ENCODE measurements at regions not wholly inside any gene's neighbourhood (a gene's known extent, or its start where the extent isn't known, plus 50 kb on each side); places are given as distances from the start of the nearest gene placed in this dataset.

- ATAC-seq = no peak
- TF ChIP-seq ZNF565 (CRISPR knock-in tag; conservative IDR thresholded peaks at IDR 0.05; ENCODE audit: low read depth) (no peak), ARNTL (CRISPR knock-in tag; IDR thresholded peaks at IDR 0.05; ENCODE audit: borderline replicate concordance, low read depth) (no peak), ISL1 (CRISPR knock-in tag; IDR thresholded peaks at IDR 0.05) (no peak), RARB (CRISPR knock-in tag; IDR thresholded peaks at IDR 0.05) (no peak), ZFP30 (CRISPR knock-in tag; IDR thresholded peaks at IDR 0.05) (no peak), TOX (CRISPR knock-in tag; IDR thresholded peaks at IDR 0.05; ENCODE audit: borderline replicate concordance) (no peak), TCF4 (CRISPR knock-in tag; IDR thresholded peaks at IDR 0.05; ENCODE audit: borderline replicate concordance) (no peak), ZNF70 (CRISPR knock-in tag; IDR thresholded peaks at IDR 0.05) (no peak), ZNF8 (CRISPR knock-in tag; IDR thresholded peaks at IDR 0.05) (no peak), PPARA (CRISPR knock-in tag; IDR thresholded peaks at IDR 0.05; ENCODE audit: borderline replicate concordance) (no peak), BACH2 (CRISPR knock-in tag; IDR thresholded peaks at IDR 0.05; ENCODE audit: borderline replicate concordance) (no peak), TSHZ2 (CRISPR knock-in tag; IDR thresholded peaks at IDR 0.05) (no peak), GLIS3 (CRISPR knock-in tag; IDR thresholded peaks at IDR 0.05) (no peak), OSR1 (CRISPR knock-in tag; IDR thresholded peaks at IDR 0.05) (no peak), CREB5 (CRISPR knock-in tag; IDR thresholded peaks at IDR 0.05; ENCODE audit: low read depth) (no peak), CSRNP3 (CRISPR knock-in tag; IDR thresholded peaks at IDR 0.05) (no peak), PATZ1 (CRISPR knock-in tag; IDR thresholded peaks at IDR 0.05; ENCODE audit: borderline replicate concordance) (no peak), CSDC2 (CRISPR knock-in tag; IDR thresholded peaks at IDR 0.05) (no peak), POU6F1 (CRISPR knock-in tag; IDR thresholded peaks at IDR 0.05; ENCODE audit: borderline replicate concordance, low read depth) (no peak)
These were observed 108.9 kb downstream of the SLC6A15 start for GRCh38 chr12:84803661-84804060.

- no peak for ATAC-seq
These were observed 110.4 kb downstream of the SLC6A15 start for GRCh38 chr12:84802161-84802560.

More at GRCh38 chr12:84802161-84802560, 110.4 kb downstream of the SLC6A15 start:
- TF ChIP-seq TCF4 (CRISPR knock-in tag; IDR thresholded peaks at IDR 0.05; ENCODE audit: borderline replicate concordance) (no peak), OSR1 (CRISPR knock-in tag; IDR thresholded peaks at IDR 0.05) (no peak), ISL1 (CRISPR knock-in tag; IDR thresholded peaks at IDR 0.05) (no peak), CSDC2 (CRISPR knock-in tag; IDR thresholded peaks at IDR 0.05) (no peak), ZC3H10 (CRISPR knock-in tag; IDR thresholded peaks at IDR 0.05) (no peak), GLIS3 (CRISPR knock-in tag; IDR thresholded peaks at IDR 0.05) (no peak), ZFP30 (CRISPR knock-in tag; IDR thresholded peaks at IDR 0.05) (no peak), ZNF70 (CRISPR knock-in tag; IDR thresholded peaks at IDR 0.05) (no peak), RARB (CRISPR knock-in tag; IDR thresholded peaks at IDR 0.05) (no peak), SNAI2 (CRISPR knock-in tag; IDR thresholded peaks at IDR 0.05) (no peak), ZNF8 (CRISPR knock-in tag; IDR thresholded peaks at IDR 0.05) (no peak), PPARA (CRISPR knock-in tag; IDR thresholded peaks at IDR 0.05; ENCODE audit: borderline replicate concordance) (no peak), ZFP3 (CRISPR knock-in tag; IDR thresholded peaks at IDR 0.05) (no peak), ARNTL (CRISPR knock-in tag; IDR thresholded peaks at IDR 0.05; ENCODE audit: borderline replicate concordance, low read depth) (no peak), POU6F1 (CRISPR knock-in tag; IDR thresholded peaks at IDR 0.05; ENCODE audit: borderline replicate concordance, low read depth) (no peak), CSRNP3 (CRISPR knock-in tag; IDR thresholded peaks at IDR 0.05) (no peak)

All from SK-N-SH treated with all-trans-retinoic acid at 6 μM for 48 hours (cell line).